H9 (cell line): ENCODE measurements at regions not wholly inside any gene's neighbourhood (a gene's known extent, or its start where the extent isn't known, plus 50 kb on each side); places are given as distances from the start of the nearest gene placed in this dataset.

Source experiments
- DNase-seq: peaks from one replicate; pipeline ENCODE4 v3.0.0-alpha.2; 2017
- H2AFZ ChIP-seq: one replicate; pipeline ENCODE4 v1.6.1; 2013; ENCODE audit warnings: mild to moderate bottlenecking, low read length, control low read depth, moderate library complexity
- H2AK5ac ChIP-seq: 2 replicates; pipeline ENCODE4 v1.6.1; 2013; ENCODE audit warnings: low read length, control low read depth, mixed read lengths; ENCODE audit not compliant: insufficient read length
- H2BK120ac ChIP-seq: one replicate; pipeline ENCODE4 v1.6.1; 2013; ENCODE audit warnings: low read depth, mild to moderate bottlenecking, low read length, control low read depth, inconsistent platforms; ENCODE audit not compliant: poor library complexity, severe bottlenecking
- H2BK12ac ChIP-seq: 2 replicates; pipeline ENCODE4 v1.6.1; 2013; ENCODE audit warnings: low read length, control low read depth, mixed read lengths, low read depth; ENCODE audit not compliant: insufficient read length
- H2BK15ac ChIP-seq: 2 replicates; pipeline ENCODE4 v1.6.1; 2013; ENCODE audit warnings: low read depth, low read length, control low read depth
- H2BK20ac ChIP-seq: one replicate; pipeline ENCODE4 v1.6.1; 2013; ENCODE audit warnings: low read depth, mild to moderate bottlenecking, low read length, control low read depth, inconsistent platforms; ENCODE audit not compliant: poor library complexity, severe bottlenecking
- H2BK5ac ChIP-seq: 2 replicates; pipeline ENCODE4 v1.6.1; 2013; ENCODE audit warnings: low read length, control low read depth, mixed read lengths; ENCODE audit not compliant: insufficient read length
- H3K14ac ChIP-seq: 2 replicates; pipeline ENCODE4 v1.6.1; 2013; ENCODE audit warnings: low read length, control low read depth; ENCODE audit not compliant: insufficient read depth
- H3K18ac ChIP-seq: 2 replicates; pipeline ENCODE4 v1.6.1; 2013; ENCODE audit warnings: low read depth, mild to moderate bottlenecking, mixed read lengths, low read length, control low read depth; ENCODE audit not compliant: insufficient read length
- H3K23ac ChIP-seq: 2 replicates; pipeline ENCODE4 v1.6.1; 2013; ENCODE audit warnings: low read length, control low read depth, mixed read lengths, low read depth; ENCODE audit not compliant: insufficient read length
- H3K23me2 ChIP-seq: 2 replicates; pipeline ENCODE4 v1.6.1; 2013; ENCODE audit warnings: low read depth, mild to moderate bottlenecking, mixed read lengths, low read length, control low read depth; ENCODE audit not compliant: insufficient read length, poor library complexity, severe bottlenecking
- H3K27ac ChIP-seq: 2 replicates; pipeline ENCODE4 v1.5.1; 2013; ENCODE audit warnings: low read length, control low read depth, mixed read lengths, low read depth; ENCODE audit not compliant: insufficient read length
- H3K27me3 ChIP-seq: 2 replicates; pipeline ENCODE4 v1.6.1; 2013; ENCODE audit warnings: low read length, control low read depth, inconsistent platforms; ENCODE audit not compliant: insufficient read depth
- H3K4ac ChIP-seq: 2 replicates; pipeline ENCODE4 v1.6.1; 2013; ENCODE audit warnings: low read depth, mild to moderate bottlenecking, control low read depth, inconsistent platforms, low read length, moderate library complexity
- H3K4me1 ChIP-seq: 2 replicates; pipeline ENCODE4 v1.6.1; 2013; ENCODE audit warnings: low read length, control low read depth, inconsistent platforms; ENCODE audit not compliant: insufficient read depth
- H3K4me2 ChIP-seq: 2 replicates; pipeline ENCODE4 v1.6.1; 2013; ENCODE audit warnings: low read length, control low read depth, mixed read lengths; ENCODE audit not compliant: insufficient read length, insufficient read depth
- H3K56ac ChIP-seq: 2 replicates; pipeline ENCODE4 v1.6.1; 2013; ENCODE audit warnings: low read depth, mild to moderate bottlenecking, mixed read lengths, low read length, control low read depth; ENCODE audit not compliant: insufficient read length
- H3K79me1 ChIP-seq: 2 replicates; pipeline ENCODE4 v1.6.1; 2013; ENCODE audit warnings: low read depth, mild to moderate bottlenecking, moderate library complexity, low read length, control low read depth, inconsistent platforms; ENCODE audit not compliant: insufficient read depth, poor library complexity, severe bottlenecking
- H3K79me2 ChIP-seq: 2 replicates; pipeline ENCODE4 v1.6.1; 2013; ENCODE audit warnings: low read length, control low read depth, inconsistent platforms; ENCODE audit not compliant: insufficient read depth
- H3K9ac ChIP-seq: 2 replicates; pipeline ENCODE4 v1.6.1; 2013; ENCODE audit warnings: low read length, control low read depth, mixed read lengths; ENCODE audit not compliant: insufficient read length; ENCODE audit errors: extremely low read depth
- H3K9me3 ChIP-seq: one replicate; pipeline ENCODE4 v1.6.1; 2013; ENCODE audit warnings: low read depth, low read length, inconsistent platforms; ENCODE audit not compliant: control insufficient read depth
- H3T11ph ChIP-seq: one replicate; pipeline ENCODE4 v1.6.1; 2013; ENCODE audit warnings: mild to moderate bottlenecking, low read length, control low read depth, inconsistent platforms
- H4K20me1 ChIP-seq: one replicate; pipeline ENCODE4 v1.6.1; 2013; ENCODE audit not compliant: control insufficient read depth, insufficient read length, insufficient read depth
- H4K5ac ChIP-seq: 2 replicates; pipeline ENCODE4 v1.6.1; 2013; ENCODE audit warnings: low read depth, mild to moderate bottlenecking, mixed read lengths, low read length, control low read depth; ENCODE audit not compliant: insufficient read length
- H4K8ac ChIP-seq: replicated peaks from 2 replicates; pipeline ENCODE4 v1.6.1; 2013; ENCODE audit warnings: low read length, control low read depth, mixed read lengths, low read depth; ENCODE audit not compliant: insufficient read length
- H4K91ac ChIP-seq: 2 replicates; pipeline ENCODE4 v1.6.1; 2013; ENCODE audit warnings: low read depth, mild to moderate bottlenecking, moderate library complexity, mixed read lengths, low read length, control low read depth; ENCODE audit not compliant: insufficient read length
- H3K27ac Mint-ChIP-seq, 3 experiments: 2 replicates in 2 of 3; 3 replicates in 1 of 3; pipeline ENCODE4 v1.8.0; 2020 to 2021; ENCODE audit warnings: mixed read lengths in 3 of 3, mild to moderate bottlenecking in 1 of 3, moderate library complexity in 1 of 3
- H3K27me3 Mint-ChIP-seq: 2 replicates; pipeline ENCODE4 v1.8.0; 2021; ENCODE audit warnings: low read depth, mild to moderate bottlenecking, moderate library complexity, mixed read lengths
- H3K36me3 Mint-ChIP-seq, 3 experiments: 2 replicates in 2 of 3; 3 replicates in 1 of 3; pipeline ENCODE4 v1.8.0; 2020 to 2021; ENCODE audit warnings: low read depth in 3 of 3, mixed read lengths in 3 of 3; ENCODE audit not compliant: insufficient read depth in 1 of 3
- H3K4me1 Mint-ChIP-seq, 2 experiments: 2 replicates each; pipeline ENCODE4 v1.8.0; 2020; ENCODE audit warnings: mixed read lengths in 2 of 2
- H3K4me3 Mint-ChIP-seq, 2 experiments: 2 replicates in 1 of 2; 3 replicates in 1 of 2; pipeline ENCODE4 v1.8.0; 2020 to 2021; ENCODE audit warnings: mild to moderate bottlenecking in 2 of 2, mixed read lengths in 2 of 2, moderate library complexity in 1 of 2
- H3K9me3 Mint-ChIP-seq, 2 experiments: 2 replicates in 1 of 2; 3 replicates in 1 of 2; pipeline ENCODE4 v1.8.0; 2020; ENCODE audit warnings: mild to moderate bottlenecking in 2 of 2, mixed read lengths in 2 of 2, moderate library complexity in 1 of 2
- CTCF ChIP-seq: fragments of 200-600 bp; sonication (generic); conservative IDR thresholded peaks from 3 replicates; pipeline ENCODE4 v1.8.0; 2021; ENCODE audit warnings: antibody characterized with exemption, mild to moderate bottlenecking
- WGBS: extraction: QIAGEN DNeasy Blood & Tissue Kit; methylation state at CpG from one replicate; pipeline ENCODE4 v1.1.7; 2013; ENCODE audit warnings: missing lambda C conversion rate, low lambda C conversion rate, mixed read lengths; ENCODE audit not compliant: insufficient read length; ENCODE audit errors: extremely low coverage; 5-methylcytosine and 5-hydroxymethylcytosine counted together

- H2BK120ac ChIP-seq = no peak overlapping the region
- no peaks in the 10 kb centered on the region for H3K79me1 ChIP-seq
- no peak overlapping the region for H3K18ac ChIP-seq
- no peak overlapping the region for H3K9ac ChIP-seq
- H3K4ac ChIP-seq = no peak overlapping the region
- H2BK12ac ChIP-seq = no peak overlapping the region
- peaks cover 0 to 5% of the 10 kb centered on the region in 2 experiments; a peak in 1 of 4 replicates for H3K4me1 Mint-ChIP-seq
- H3K27ac ChIP-seq = no peak overlapping the region
- H2BK20ac ChIP-seq = no peak overlapping the region
- H3K56ac ChIP-seq = no peak overlapping the region
- H3K27me3 Mint-ChIP-seq = no peaks in the 10 kb centered on the region
- H3K9me3 ChIP-seq = no peaks in the 10 kb centered on the region
- no peak overlapping the region for H4K8ac ChIP-seq
- no peak overlapping the region for H3K4me3 Mint-ChIP-seq
- H2AFZ ChIP-seq = no peak overlapping the region
- no peaks in the 10 kb centered on the region for H3K23me2 ChIP-seq
- no peak overlapping the region for H3K14ac ChIP-seq
- no peak overlapping the region for H3K4me2 ChIP-seq
- no peak overlapping the region for H2AK5ac ChIP-seq
- no peaks in the 10 kb centered on the region for H3K79me2 ChIP-seq
- H4K91ac ChIP-seq = no peak overlapping the region
- H2BK5ac ChIP-seq = no peak overlapping the region
- H2BK15ac ChIP-seq = no peak overlapping the region
- no peaks in the 10 kb centered on the region for H3K9me3 Mint-ChIP-seq
- H3K27ac Mint-ChIP-seq = peak overlapping the region in 2 of 3 experiments; percentile 2 to 10; a peak in 3 of 7 replicates
- no CpG with 5 or more reads among the region's 1 CpG for WGBS
- no peak overlapping the region for H3K23ac ChIP-seq
- no peaks in the 10 kb centered on the region for H3K36me3 Mint-ChIP-seq
- no peaks in the 10 kb centered on the region for H4K20me1 ChIP-seq
- TF ChIP-seq CTCF = no peak
- H3K27me3 ChIP-seq = no peaks in the 10 kb centered on the region
- H3T11ph ChIP-seq = no peak overlapping the region
- no peak overlapping the region for H4K5ac ChIP-seq
- DNase-seq = no peak
- H3K4me1 ChIP-seq = no peaks in the 10 kb centered on the region
Measured at GRCh38 chr4:123215536-123215935, 181.1 kb upstream of the SPRY1 start.
